ENCODE measurements at regions not wholly inside any gene's neighbourhood (a gene's known extent, or its start where the extent isn't known, plus 50 kb on each side); places are given as distances from the start of the nearest gene placed in this dataset.

- Histone ChIP-seq H2BK120ac (replicated peaks; ENCODE audit: low read depth, low read length) (no peak overlapping the region), H2AK5ac (ENCODE audit: low read depth, low read length) (no peak overlapping the region), H3K9ac (replicated peaks in 1 of 4; ENCODE audit: extremely low read depth in 1 of 4, low read depth in 3 of 4, low read length in 3 of 4) (no peak overlapping the region), H2BK20ac (ENCODE audit: low read length) (no peak overlapping the region), H3K18ac (ENCODE audit: extremely low read depth, low read length) (no peak overlapping the region), H3K79me1 (ENCODE audit: low read depth, low read length) (no peaks in the 10 kb centered on the region), H4K20me1 (replicated peaks in 1 of 2; ENCODE audit: control insufficient read depth in 1 of 2, insufficient read depth in 2 of 2, low read length in 2 of 2) (no peaks in the 10 kb centered on the region), H3K27me3 (replicated peaks in 1 of 4; ENCODE audit: control insufficient read depth in 3 of 4, extremely low read depth in 1 of 4, insufficient read depth in 3 of 4, low read length in 3 of 4) (no peaks in the 10 kb centered on the region), H2BK12ac (ENCODE audit: low read depth, low read length) (no peak overlapping the region), H3K4me1 (replicated peaks in 1 of 4; ENCODE audit: control insufficient read depth in 3 of 4, insufficient read depth in 4 of 4, low read length in 3 of 4) (no peaks in the 10 kb centered on the region), H3K4ac (replicated peaks; ENCODE audit: insufficient read length, low read depth, low read length) (no peak overlapping the region), H2BK15ac (ENCODE audit: low read length) (no peak overlapping the region), H4K91ac (replicated peaks; ENCODE audit: insufficient read length, low read length) (no peak overlapping the region), H4K5ac (ENCODE audit: insufficient read length, low read depth, low read length) (no peak overlapping the region), H3K36me3 (ENCODE audit: control insufficient read depth in 2 of 4, insufficient read depth in 4 of 4, low read length in 3 of 4) (no peaks in the 10 kb centered on the region), H2AFZ (ENCODE audit: low read length) (no peak overlapping the region), H3K27ac (ENCODE audit: low read depth, low read length) (no peak overlapping the region), H2BK5ac (ENCODE audit: low read depth, low read length) (no peak overlapping the region), H3K56ac (replicated peaks; ENCODE audit: insufficient read length, low read depth, low read length) (no peak overlapping the region), H3K79me2 (ENCODE audit: control insufficient read depth in 1 of 2, insufficient read depth in 2 of 2, low read length in 2 of 2) (no peaks in the 10 kb centered on the region), H3K23ac (ENCODE audit: insufficient read length) (no peak overlapping the region), H3K23me2 (ENCODE audit: low read depth, low read length) (no peaks in the 10 kb centered on the region), H3K4me3 (ENCODE audit: extremely low read depth in 1 of 4, insufficient read depth in 2 of 4, low read depth in 3 of 4, low read length in 4 of 4) (no peak overlapping the region), H4K8ac (ENCODE audit: extremely low read depth, insufficient read depth, low read length) (no peak overlapping the region), H3K9me3 (ENCODE audit: insufficient read depth in 2 of 2, low read depth in 1 of 2, low read length in 1 of 2) (no peaks in the 10 kb centered on the region), H3K14ac (ENCODE audit: insufficient read length) (no peak overlapping the region), H3K4me2 (ENCODE audit: insufficient read depth in 1 of 2, low read depth in 2 of 2, low read length in 2 of 2) (no peak overlapping the region)
- TF ChIP-seq CTCF (IDR thresholded peaks at IDR 0.05; ENCODE audit: control extremely low read depth in 1 of 3, insufficient read depth in 1 of 3, low read depth in 1 of 3, low read length in 3 of 3) (peak in 2 of 3 experiments; percentile 14 to 16; a peak in 2 of 4 replicates), RAD21 (IDR thresholded peaks at IDR 0.05 in 1 of 2, conservative IDR thresholded peaks at IDR 0.05 in 1 of 2; ENCODE audit: low read depth in 2 of 2, low read length in 2 of 2) (peak in 1 of 2 experiments; percentile 56; a peak in 3 of 4 replicates), CBX8 (IDR thresholded peaks at IDR 0.05; ENCODE audit: borderline replicate concordance, low read depth, low read length) (no peak)
- TF ChIP-seq, protein P1, sequence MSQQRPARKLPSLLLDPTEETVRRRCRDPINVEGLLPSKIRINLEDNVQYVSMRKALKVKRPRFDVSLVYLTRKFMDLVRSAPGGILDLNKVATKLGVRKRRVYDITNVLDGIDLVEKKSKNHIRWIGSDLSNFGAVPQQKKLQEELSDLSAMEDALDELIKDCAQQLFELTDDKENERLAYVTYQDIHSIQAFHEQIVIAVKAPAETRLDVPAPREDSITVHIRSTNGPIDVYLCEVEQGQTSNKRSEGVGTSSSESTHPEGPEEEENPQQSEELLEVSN (IDR thresholded peaks at IDR 0.05): no peak
- DNase-seq (ENCODE audit: low read depth in 1 of 2, low spot score in 2 of 2): no peak
- ChIA-PET POLR2A (ENCODE audit: partially characterized antibody) (no interaction called here), CTCF (ENCODE audit: partially characterized antibody) (no interaction called here)
- 71% methylated on average over 3 of the region's 3 CpGs; no CpG with 5 or more reads in 1 of the 2 experiments for WGBS, 2 experiments (ENCODE audit: extremely low coverage in 1 of 2, insufficient coverage in 1 of 2, insufficient read length in 1 of 2, insufficient replicate concordance in 2 of 2, low coverage in 1 of 2, low lambda C conversion rate in 2 of 2, missing lambda C conversion rate in 1 of 2)
- FAIRE-seq: no peak
Observed at GRCh38 chrX:27918799-27919198, 62.5 kb downstream of the DCAF8L1 start.

All from H1 (cell line).